ENCODE measurements at regions not wholly inside any gene's neighbourhood (a gene's known extent, or its start where the extent isn't known, plus 50 kb on each side); places are given as distances from the start of the nearest gene placed in this dataset.

DNA sequence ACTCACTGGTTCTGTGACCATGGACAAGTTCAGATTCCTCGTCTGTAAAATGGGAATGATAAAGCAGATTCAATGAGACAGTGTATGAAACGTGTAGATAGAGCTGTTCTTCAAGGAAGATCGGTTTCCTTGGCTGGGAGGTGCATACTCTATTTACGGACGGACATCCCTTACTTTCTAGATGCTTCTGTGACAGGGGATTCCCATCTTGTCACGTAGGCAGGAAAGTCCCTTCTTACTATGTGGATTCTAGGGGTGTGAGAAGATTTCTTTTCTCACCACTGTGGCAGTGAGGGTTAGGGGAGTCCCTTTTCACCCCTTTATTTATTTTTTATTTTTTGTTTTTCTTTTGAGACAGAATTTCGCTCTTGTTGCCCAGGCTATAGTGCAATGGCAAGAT is 180.9 kb upstream of the TBL1XR1 start:
- H3K36me3 ChIP-seq (ENCODE audit: control insufficient read depth, insufficient read depth, low read length) = no peaks in the 10 kb centered on the region
- H3K4me2 ChIP-seq (ENCODE audit: low read length) = no peak overlapping the region
- no peaks in the 10 kb centered on the region for H3K4me1 ChIP-seq (ENCODE audit: control insufficient read depth, low read depth, low read length)
- no peak overlapping the region for H3K27ac ChIP-seq (ENCODE audit: low read depth, low read length)
- H3K56ac ChIP-seq (ENCODE audit: low read length) = no peak overlapping the region
- WGBS (ENCODE audit: extremely low coverage, insufficient coverage, low lambda C conversion rate) = no CpG with 5 or more reads among the region's 7 CpGs
- H2BK5ac ChIP-seq (ENCODE audit: low read length) = no peak overlapping the region
- no peaks in the 10 kb centered on the region for H3K27me3 ChIP-seq (ENCODE audit: insufficient read depth, low read length, poor library complexity)
- no peaks in the 10 kb centered on the region for H3K79me2 ChIP-seq (ENCODE audit: control insufficient read depth, insufficient read depth, low read length)
- H2BK120ac ChIP-seq (ENCODE audit: low read depth, low read length) = no peak overlapping the region
- no peak overlapping the region for H3K4ac ChIP-seq (ENCODE audit: low read depth, low read length)
- H3K18ac ChIP-seq (ENCODE audit: low read length) = no peak overlapping the region
- H2AK5ac ChIP-seq (ENCODE audit: low read length) = no peak overlapping the region
- H3K9ac ChIP-seq (ENCODE audit: low read length) = no peak overlapping the region
- no peak overlapping the region for H2BK15ac ChIP-seq (replicated peaks; ENCODE audit: low read depth)
- no peak overlapping the region for H3K4me3 ChIP-seq (ENCODE audit: low read length)
- H3K79me1 ChIP-seq (ENCODE audit: low read length) = no peaks in the 10 kb centered on the region
- H4K8ac ChIP-seq (ENCODE audit: low read depth, low read length) = no peak overlapping the region
- no peak overlapping the region for H4K5ac ChIP-seq (ENCODE audit: low read length)
- DNase-seq = no peak
- H3K23ac ChIP-seq (ENCODE audit: low read length) = no peak overlapping the region

DNA sequence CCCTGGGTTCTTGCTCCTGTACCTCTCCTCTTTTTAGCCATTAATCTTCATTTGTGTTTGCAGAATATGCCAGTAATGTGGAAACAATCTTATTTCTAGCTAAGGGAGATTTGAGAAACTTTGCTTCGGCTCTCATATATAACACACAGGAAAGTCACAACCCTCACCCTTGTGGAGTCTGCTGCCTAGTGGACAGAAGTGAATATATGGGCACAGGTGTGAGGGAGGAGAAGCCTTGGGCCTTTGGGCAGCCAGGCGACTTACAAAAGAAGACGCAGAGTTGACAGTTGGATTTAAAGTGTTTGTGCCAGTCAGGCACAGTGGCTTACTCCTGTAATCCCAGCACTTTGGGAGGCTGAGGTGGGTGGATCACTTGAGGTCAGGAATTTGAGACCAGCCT is 181.8 kb upstream of the TBL1XR1 start:
- Histone ChIP-seq H2BK5ac (ENCODE audit: low read length) (no peak overlapping the region), H3K79me2 (ENCODE audit: control insufficient read depth, insufficient read depth, low read length) (no peaks in the 10 kb centered on the region), H3K79me1 (ENCODE audit: low read length) (no peaks in the 10 kb centered on the region), H2BK15ac (replicated peaks; ENCODE audit: low read depth) (no peak overlapping the region), H2BK120ac (ENCODE audit: low read depth, low read length) (no peak overlapping the region), H4K8ac (ENCODE audit: low read depth, low read length) (no peak overlapping the region), H3K4me2 (ENCODE audit: low read length) (no peak overlapping the region), H3K9ac (ENCODE audit: low read length) (no peak overlapping the region), H3K23ac (ENCODE audit: low read length) (no peak overlapping the region), H3K4me1 (ENCODE audit: control insufficient read depth, low read depth, low read length) (no peaks in the 10 kb centered on the region), H3K4me3 (ENCODE audit: low read length) (no peak overlapping the region), H3K27me3 (ENCODE audit: insufficient read depth, low read length, poor library complexity) (no peaks in the 10 kb centered on the region), H3K27ac (ENCODE audit: low read depth, low read length) (no peak overlapping the region), H3K4ac (ENCODE audit: low read depth, low read length) (no peak overlapping the region), H3K18ac (ENCODE audit: low read length) (no peak overlapping the region), H3K36me3 (ENCODE audit: control insufficient read depth, insufficient read depth, low read length) (no peaks in the 10 kb centered on the region), H3K56ac (ENCODE audit: low read length) (no peak overlapping the region), H4K5ac (ENCODE audit: low read length) (no peak overlapping the region), H2AK5ac (ENCODE audit: low read length) (no peak overlapping the region)
- peak; percentile 25 for DNase-seq
- no CpG with 5 or more reads among the region's 3 CpGs for WGBS (ENCODE audit: extremely low coverage, insufficient coverage, low lambda C conversion rate)

DNA sequence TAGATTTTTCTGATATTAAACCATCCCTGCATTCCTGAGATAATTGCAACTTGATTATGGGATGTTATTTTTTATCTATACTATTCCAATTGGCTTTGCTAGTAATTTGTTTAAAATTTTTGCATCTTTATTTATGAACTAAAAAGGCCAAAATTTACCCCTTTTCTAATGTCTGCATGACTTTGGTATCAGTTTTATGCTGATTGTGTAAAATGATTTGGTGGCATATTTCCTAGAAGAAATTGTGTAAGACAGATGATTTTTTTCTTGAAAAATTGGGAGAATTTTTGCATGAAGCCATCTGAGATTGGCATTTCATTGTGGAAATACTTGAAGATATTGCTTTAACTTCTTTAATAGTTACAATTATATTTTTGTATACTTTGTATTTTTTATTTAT is 183.8 kb upstream of the TBL1XR1 start:
- Histone ChIP-seq H2BK15ac (replicated peaks; ENCODE audit: low read depth) (no peak overlapping the region), H3K4me2 (ENCODE audit: low read length) (no peak overlapping the region), H3K27me3 (ENCODE audit: insufficient read depth, low read length, poor library complexity) (no peaks in the 10 kb centered on the region), H3K36me3 (ENCODE audit: control insufficient read depth, insufficient read depth, low read length) (no peaks in the 10 kb centered on the region), H3K56ac (ENCODE audit: low read length) (no peak overlapping the region), H3K79me2 (ENCODE audit: control insufficient read depth, insufficient read depth, low read length) (no peaks in the 10 kb centered on the region), H2BK5ac (ENCODE audit: low read length) (no peak overlapping the region), H3K18ac (ENCODE audit: low read length) (no peak overlapping the region), H3K9ac (ENCODE audit: low read length) (no peak overlapping the region), H3K27ac (ENCODE audit: low read depth, low read length) (no peak overlapping the region), H3K79me1 (ENCODE audit: low read length) (no peaks in the 10 kb centered on the region), H2BK120ac (ENCODE audit: low read depth, low read length) (no peak overlapping the region), H3K4me1 (ENCODE audit: control insufficient read depth, low read depth, low read length) (no peaks in the 10 kb centered on the region), H3K23ac (ENCODE audit: low read length) (no peak overlapping the region), H2AK5ac (ENCODE audit: low read length) (no peak overlapping the region), H3K4ac (ENCODE audit: low read depth, low read length) (no peak overlapping the region), H3K4me3 (ENCODE audit: low read length) (no peak overlapping the region), H4K8ac (ENCODE audit: low read depth, low read length) (no peak overlapping the region), H4K5ac (ENCODE audit: low read length) (no peak overlapping the region)
- DNase-seq = no peak

DNA sequence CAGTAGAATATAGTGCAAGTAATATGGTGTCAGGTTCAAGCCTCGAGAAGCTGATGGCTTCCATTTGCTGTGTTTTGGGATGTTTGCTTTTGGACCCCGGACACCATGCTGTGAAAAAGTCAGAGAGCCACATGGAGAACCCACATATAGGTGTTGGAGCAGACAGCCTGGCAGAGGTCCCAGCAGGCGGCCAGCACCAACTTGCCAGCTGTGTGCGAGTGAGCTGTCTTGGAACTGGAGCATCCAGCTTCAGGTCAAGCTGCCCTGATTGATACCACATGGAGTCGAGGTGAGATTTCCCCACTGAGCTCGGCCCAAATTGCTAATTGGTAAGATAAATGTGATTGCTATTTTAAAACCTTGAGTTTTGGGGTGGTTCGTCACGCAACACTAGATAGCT is 185.7 kb upstream of the TBL1XR1 start:
- no CpG with 5 or more reads among the region's 8 CpGs for WGBS (ENCODE audit: extremely low coverage, insufficient coverage, low lambda C conversion rate)
- Histone ChIP-seq H3K4ac (ENCODE audit: low read depth, low read length) (no peak overlapping the region), H4K8ac (ENCODE audit: low read depth, low read length) (no peak overlapping the region), H2BK5ac (ENCODE audit: low read length) (no peak overlapping the region), H4K5ac (ENCODE audit: low read length) (no peak overlapping the region), H3K27me3 (ENCODE audit: insufficient read depth, low read length, poor library complexity) (no peaks in the 10 kb centered on the region), H3K23ac (ENCODE audit: low read length) (no peak overlapping the region), H2BK120ac (ENCODE audit: low read depth, low read length) (no peak overlapping the region), H3K36me3 (ENCODE audit: control insufficient read depth, insufficient read depth, low read length) (no peaks in the 10 kb centered on the region), H3K9ac (ENCODE audit: low read length) (no peak overlapping the region), H3K79me2 (ENCODE audit: control insufficient read depth, insufficient read depth, low read length) (no peaks in the 10 kb centered on the region), H2AK5ac (ENCODE audit: low read length) (no peak overlapping the region), H3K79me1 (ENCODE audit: low read length) (no peaks in the 10 kb centered on the region), H3K27ac (ENCODE audit: low read depth, low read length) (no peak overlapping the region), H3K56ac (ENCODE audit: low read length) (no peak overlapping the region), H3K4me2 (ENCODE audit: low read length) (no peak overlapping the region), H2BK15ac (replicated peaks; ENCODE audit: low read depth) (no peak overlapping the region), H3K4me1 (ENCODE audit: control insufficient read depth, low read depth, low read length) (no peaks in the 10 kb centered on the region), H3K18ac (ENCODE audit: low read length) (no peak overlapping the region), H3K4me3 (ENCODE audit: low read length) (no peak overlapping the region)
- no peak for DNase-seq

DNA sequence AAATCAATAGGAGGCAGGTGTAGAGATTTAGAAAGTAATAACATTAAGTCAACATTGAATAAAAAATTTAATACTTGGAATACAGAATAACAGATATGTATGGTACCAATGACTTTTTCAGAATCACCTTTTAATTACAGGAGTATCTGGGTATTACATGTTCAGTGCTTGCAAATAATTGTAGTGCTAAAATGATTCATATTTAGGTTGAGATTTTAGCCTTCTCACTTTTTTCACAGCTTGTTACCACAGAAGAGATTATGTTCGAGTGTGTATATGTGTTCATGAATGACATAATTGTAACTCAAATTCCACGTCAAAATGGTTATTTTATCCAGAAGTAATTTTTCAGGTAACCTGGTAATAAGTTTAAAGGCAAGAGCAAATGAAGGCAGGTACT is 187.9 kb upstream of the TBL1XR1 start:
- Histone ChIP-seq H3K4ac (ENCODE audit: low read depth, low read length) (no peak overlapping the region), H2BK15ac (replicated peaks; ENCODE audit: low read depth) (no peak overlapping the region), H3K18ac (ENCODE audit: low read length) (no peak overlapping the region), H3K27me3 (ENCODE audit: insufficient read depth, low read length, poor library complexity) (no peaks in the 10 kb centered on the region), H2BK5ac (ENCODE audit: low read length) (no peak overlapping the region), H3K79me2 (ENCODE audit: control insufficient read depth, insufficient read depth, low read length) (no peaks in the 10 kb centered on the region), H3K4me2 (ENCODE audit: low read length) (no peak overlapping the region), H3K4me3 (ENCODE audit: low read length) (no peak overlapping the region), H4K8ac (ENCODE audit: low read depth, low read length) (no peak overlapping the region), H3K9ac (ENCODE audit: low read length) (no peak overlapping the region), H4K5ac (ENCODE audit: low read length) (no peak overlapping the region), H3K27ac (ENCODE audit: low read depth, low read length) (no peak overlapping the region), H2BK120ac (ENCODE audit: low read depth, low read length) (no peak overlapping the region), H3K36me3 (ENCODE audit: control insufficient read depth, insufficient read depth, low read length) (no peaks in the 10 kb centered on the region), H2AK5ac (ENCODE audit: low read length) (no peak overlapping the region), H3K23ac (ENCODE audit: low read length) (no peak overlapping the region), H3K56ac (ENCODE audit: low read length) (no peak overlapping the region), H3K4me1 (ENCODE audit: control insufficient read depth, low read depth, low read length) (no peaks in the 10 kb centered on the region), H3K79me1 (ENCODE audit: low read length) (no peaks in the 10 kb centered on the region)
- DNase-seq = no peak
- no CpG with 5 or more reads among the region's 2 CpGs for WGBS (ENCODE audit: extremely low coverage, insufficient coverage, low lambda C conversion rate)

DNA sequence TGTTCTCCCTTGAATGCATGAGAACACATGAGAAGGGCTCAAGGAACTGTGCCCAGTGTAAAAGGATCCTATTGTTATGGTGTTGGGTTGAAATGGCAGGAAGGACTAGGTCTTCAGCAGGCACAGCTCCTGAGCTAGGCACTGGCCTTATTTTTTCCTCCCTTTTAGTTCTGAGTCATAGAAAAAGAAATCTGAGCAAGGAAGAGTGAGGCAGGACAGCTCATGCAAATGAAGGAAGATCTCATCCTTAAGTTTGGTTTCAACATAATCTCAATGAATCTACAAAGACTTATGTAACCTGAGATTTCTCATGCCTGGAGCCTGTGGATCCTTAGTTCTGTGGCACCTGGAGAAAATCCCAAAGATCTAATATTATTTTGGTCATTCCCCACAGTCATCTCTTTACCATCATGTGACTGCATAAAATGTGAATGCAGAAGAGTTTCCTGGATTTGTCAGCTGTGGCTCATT is 188.6 kb upstream of the TBL1XR1 start:
- no peaks in the 10 kb centered on the region for H3K4me1 ChIP-seq (ENCODE audit: control insufficient read depth, low read depth, low read length)

More for the DNA sequence above, 188.6 kb upstream of the TBL1XR1 start:
- Histone ChIP-seq H3K79me1 (ENCODE audit: low read length) (no peaks in the 10 kb centered on the region), H2AK5ac (ENCODE audit: low read length) (no peak overlapping the region), H2BK120ac (ENCODE audit: low read depth, low read length) (no peak overlapping the region), H2BK5ac (ENCODE audit: low read length) (no peak overlapping the region), H3K4me3 (ENCODE audit: low read length) (no peak overlapping the region), H3K36me3 (ENCODE audit: control insufficient read depth, insufficient read depth, low read length) (no peaks in the 10 kb centered on the region), H3K18ac (ENCODE audit: low read length) (no peak overlapping the region), H3K9ac (ENCODE audit: low read length) (no peak overlapping the region), H2BK15ac (replicated peaks; ENCODE audit: low read depth) (no peak overlapping the region), H3K27ac (ENCODE audit: low read depth, low read length) (no peak overlapping the region), H3K27me3 (ENCODE audit: insufficient read depth, low read length, poor library complexity) (no peaks in the 10 kb centered on the region), H3K4me2 (ENCODE audit: low read length) (no peak overlapping the region), H3K56ac (ENCODE audit: low read length) (no peak overlapping the region), H3K79me2 (ENCODE audit: control insufficient read depth, insufficient read depth, low read length) (no peaks in the 10 kb centered on the region), H3K4ac (ENCODE audit: low read depth, low read length) (no peak overlapping the region), H4K8ac (ENCODE audit: low read depth, low read length) (no peak overlapping the region), H3K23ac (ENCODE audit: low read length) (no peak overlapping the region), H4K5ac (ENCODE audit: low read length) (no peak overlapping the region)
- DNase-seq = no peak

Data from mesendoderm (in vitro differentiated cells).